Immature natural killer cell (primary cell): ENCODE measurements at regions not wholly inside any gene's neighbourhood (a gene's known extent, or its start where the extent isn't known, plus 50 kb on each side); places are given as distances from the start of the nearest gene placed in this dataset.
A peak's percentile ranks its signal among the peaks of the same experiment; 100 is the strongest.

Experiments used
- DNase-seq, 3 donors: peaks; one replicate each; pipeline ENCODE4 v3.0.0; 2022; ENCODE audit warnings: mixed read lengths in 1 of 3
- H3K27ac Mint-ChIP-seq, 6 donors: one replicate each; pipeline ENCODE4 v1.8.0; 2020; ENCODE audit warnings: mixed read lengths in 6 of 6, mild to moderate bottlenecking in 5 of 6, inconsistent platforms in 4 of 6, moderate library complexity in 3 of 6
- H3K27me3 Mint-ChIP-seq, 3 donors: one replicate each; pipeline ENCODE4 v1.8.0; 2020 to 2021; ENCODE audit warnings: low read depth in 3 of 3, mild to moderate bottlenecking in 3 of 3, mixed read lengths in 3 of 3, moderate library complexity in 3 of 3, inconsistent platforms in 1 of 3
- H3K36me3 Mint-ChIP-seq, 3 donors: one replicate each; pipeline ENCODE4 v1.8.0; 2020; ENCODE audit warnings: mixed read lengths in 3 of 3, inconsistent platforms in 2 of 3, mild to moderate bottlenecking in 2 of 3
- H3K4me1 Mint-ChIP-seq, 2 donors: one replicate each; pipeline ENCODE4 v1.8.0; 2020; ENCODE audit warnings: inconsistent platforms in 2 of 2, mild to moderate bottlenecking in 2 of 2, mixed read lengths in 2 of 2, moderate library complexity in 1 of 2
- H3K4me3 Mint-ChIP-seq, 5 donors: one replicate each; pipeline ENCODE4 v1.8.0; 2020; ENCODE audit warnings: mild to moderate bottlenecking in 5 of 5, mixed read lengths in 5 of 5, inconsistent platforms in 3 of 5, moderate library complexity in 3 of 5
- H3K9me3 Mint-ChIP-seq, 6 donors: one replicate each; pipeline ENCODE4 v1.8.0; 2020; ENCODE audit warnings: mild to moderate bottlenecking in 6 of 6, mixed read lengths in 6 of 6, inconsistent platforms in 4 of 6, moderate library complexity in 3 of 6

DNA sequence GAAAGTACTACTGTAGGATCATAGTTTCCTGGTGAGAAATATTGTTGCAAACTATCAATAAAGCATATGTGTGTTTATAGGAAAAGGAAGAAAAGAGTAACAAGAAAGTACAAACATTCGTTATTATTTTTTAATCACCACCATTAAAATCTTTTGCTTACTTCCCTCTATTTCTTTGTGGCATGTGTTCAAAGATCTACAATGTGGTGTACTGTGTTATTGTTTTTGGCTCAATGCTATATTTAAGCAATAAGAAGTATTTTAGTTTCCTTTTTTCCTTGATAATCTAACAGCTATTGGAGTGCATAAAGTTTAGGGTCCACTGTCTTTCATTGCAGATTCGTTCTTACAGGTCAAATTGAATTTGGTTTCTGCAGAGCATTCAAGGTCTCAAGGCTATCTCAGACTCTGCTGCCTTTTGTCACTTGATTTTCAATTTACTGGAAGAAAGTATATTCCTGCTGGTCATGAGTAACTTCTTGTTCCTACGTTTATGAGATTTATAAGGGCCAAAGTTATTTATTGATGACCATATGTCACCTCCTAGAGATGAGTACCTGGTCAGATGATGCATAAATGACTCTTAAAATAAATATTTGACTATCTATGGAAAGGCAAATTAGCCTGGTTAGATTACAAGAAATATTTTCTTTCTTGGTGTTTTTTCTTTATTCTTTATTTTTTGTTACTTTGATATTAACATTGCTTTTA, 323.0 kb downstream of the TMEM167A start:
- no peak for DNase-seq
- peaks cover 5 to 7% of the 10 kb centered on the region in 2 donors for H3K4me1 Mint-ChIP-seq
- no peaks in the 10 kb centered on the region for H3K27me3 Mint-ChIP-seq
- H3K36me3 Mint-ChIP-seq = no peaks in the 10 kb centered on the region
- H3K27ac Mint-ChIP-seq = no peak overlapping the region
- no peak overlapping the region for H3K4me3 Mint-ChIP-seq
- H3K9me3 Mint-ChIP-seq = peaks cover 0 to 5% (median 0%) of the 10 kb centered on the region in 6 donors

DNA sequence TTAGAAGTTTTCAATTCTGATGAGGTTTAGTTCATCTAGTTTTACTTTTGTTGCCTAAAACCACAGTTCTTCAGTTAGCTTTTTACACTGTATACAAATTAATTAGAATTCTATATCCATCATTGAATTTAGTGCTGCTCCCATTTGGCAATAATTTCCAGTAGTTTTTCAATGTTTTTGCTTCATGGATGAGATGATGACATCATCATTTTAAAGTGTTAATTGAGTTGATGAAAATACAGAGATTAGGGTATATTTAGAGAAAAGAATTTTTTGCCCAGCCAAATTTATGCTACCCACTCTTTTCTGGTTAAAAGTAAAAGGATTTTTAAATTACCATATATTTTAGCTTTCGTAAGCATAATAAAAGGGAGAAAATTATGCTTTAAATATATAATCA, 323.8 kb downstream of the TMEM167A start:
- peaks cover 13 to 15% of the 10 kb centered on the region in 2 donors for H3K4me1 Mint-ChIP-seq
- no peaks in the 10 kb centered on the region for H3K27me3 Mint-ChIP-seq
- no peak overlapping the region for H3K27ac Mint-ChIP-seq
- H3K4me3 Mint-ChIP-seq = no peak overlapping the region
- no peak for DNase-seq
- no peaks in the 10 kb centered on the region for H3K36me3 Mint-ChIP-seq
- H3K9me3 Mint-ChIP-seq = peaks cover 0 to 5% (median 0%) of the 10 kb centered on the region in 6 donors

DNA sequence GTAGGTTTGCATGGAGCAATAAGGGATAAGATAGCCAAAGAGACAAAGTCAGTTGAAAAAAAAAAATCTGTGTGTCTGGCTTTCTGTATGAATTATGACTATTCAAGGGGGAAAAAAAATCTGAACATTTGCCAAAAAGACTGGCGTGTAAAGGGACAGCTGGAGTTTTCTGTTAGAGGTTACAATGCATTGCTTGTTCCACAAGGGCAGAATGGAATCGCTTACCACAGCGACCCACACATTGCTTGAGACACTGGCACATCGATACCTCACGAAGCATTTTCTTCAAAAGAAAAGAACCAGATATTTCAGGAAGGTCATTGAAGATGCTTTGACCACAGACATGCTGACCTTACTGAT, 327.8 kb downstream of the TMEM167A start:
- H3K27me3 Mint-ChIP-seq = peaks cover 0 to 4% (median 0%) of the 10 kb centered on the region in 3 donors
- peaks cover 23 to 28% of the 10 kb centered on the region in 2 donors for H3K4me1 Mint-ChIP-seq
- H3K36me3 Mint-ChIP-seq = no peaks in the 10 kb centered on the region
- peak overlapping the region in 1 of 6 donors; percentile 10 for H3K27ac Mint-ChIP-seq
- no peak for DNase-seq
- H3K9me3 Mint-ChIP-seq = peaks cover 0 to 5% (median 0%) of the 10 kb centered on the region in 6 donors
- H3K4me3 Mint-ChIP-seq = peak overlapping the region in 2 of 5 donors; percentile 13 to 28

DNA sequence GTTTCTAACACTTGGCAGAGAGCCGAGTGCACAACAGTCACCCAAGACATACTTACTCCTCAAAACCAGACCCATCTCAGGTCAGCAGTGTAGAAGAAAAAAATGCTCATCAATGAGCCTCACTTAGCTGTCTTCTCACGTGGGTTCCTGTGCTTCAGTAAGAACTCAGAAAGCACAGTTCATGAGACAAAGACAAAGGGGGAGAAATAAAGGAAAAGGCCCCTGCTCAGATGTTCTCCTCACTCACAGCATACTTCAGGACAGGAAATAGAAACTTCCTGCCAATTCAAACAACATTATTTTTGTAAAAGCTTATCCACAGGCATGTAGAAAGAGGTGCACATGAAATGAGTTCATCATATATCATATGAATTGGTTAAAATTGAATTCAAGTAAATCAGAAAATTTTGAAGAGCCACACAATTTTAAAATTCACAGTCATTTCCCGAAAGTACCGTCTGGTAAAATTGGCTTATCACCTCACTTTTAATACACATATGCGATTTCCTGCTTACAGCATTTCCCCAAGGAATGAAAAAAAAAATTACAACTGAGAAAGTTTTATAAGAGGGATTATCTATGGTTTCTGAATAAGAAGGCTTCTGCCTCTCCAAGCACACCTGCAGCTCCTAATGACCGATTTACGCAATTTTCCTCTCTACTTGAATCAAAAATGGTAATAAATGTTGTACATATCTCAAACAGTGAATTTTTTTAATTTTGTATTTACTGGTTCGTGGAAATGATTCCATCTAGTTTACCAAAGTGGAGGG, 328.3 kb downstream of the TMEM167A start:
- peak overlapping the region in 4 of 5 donors; percentile 14 to 28 (median 20) for H3K4me3 Mint-ChIP-seq
- DNase-seq = peak in 1 of 3 donors; percentile 3
- peaks cover 0 to 5% (median 0%) of the 10 kb centered on the region in 6 donors for H3K9me3 Mint-ChIP-seq
- H3K36me3 Mint-ChIP-seq = no peaks in the 10 kb centered on the region
- H3K27ac Mint-ChIP-seq = peak overlapping the region in 2 of 6 donors; percentile 42 to 59
- H3K27me3 Mint-ChIP-seq = peaks cover 0 to 4% (median 0%) of the 10 kb centered on the region in 3 donors
- peaks cover 23 to 28% of the 10 kb centered on the region in 2 donors for H3K4me1 Mint-ChIP-seq

DNA sequence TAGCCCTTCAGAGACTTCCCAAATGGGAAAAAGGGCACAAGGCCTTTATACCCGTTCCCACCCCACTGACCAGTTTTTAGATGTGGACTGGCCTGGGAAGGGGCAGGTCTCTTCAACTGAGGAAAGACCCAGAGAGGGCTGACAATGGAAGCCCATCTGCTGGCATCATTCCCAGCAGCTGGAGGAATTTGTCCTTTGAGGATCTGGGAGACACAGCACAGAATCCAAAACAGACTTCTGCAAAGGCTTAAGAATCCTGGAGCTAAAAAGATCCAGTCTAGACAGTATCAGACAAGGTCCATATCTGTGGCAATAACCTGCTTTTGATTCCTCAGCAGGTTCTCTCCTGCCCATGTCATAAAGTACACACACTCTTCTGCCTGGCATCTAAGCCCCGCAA, 329.2 kb downstream of the TMEM167A start:
- no peak for DNase-seq
- no peaks in the 10 kb centered on the region for H3K36me3 Mint-ChIP-seq
- H3K27me3 Mint-ChIP-seq = peaks cover 0 to 4% (median 0%) of the 10 kb centered on the region in 3 donors
- H3K9me3 Mint-ChIP-seq = peaks cover 0 to 5% (median 0%) of the 10 kb centered on the region in 6 donors
- peaks cover 23 to 28% of the 10 kb centered on the region in 2 donors for H3K4me1 Mint-ChIP-seq
- peak overlapping the region in 1 of 6 donors; percentile 42 for H3K27ac Mint-ChIP-seq
- H3K4me3 Mint-ChIP-seq = peak overlapping the region in 1 of 5 donors; percentile 20

DNA sequence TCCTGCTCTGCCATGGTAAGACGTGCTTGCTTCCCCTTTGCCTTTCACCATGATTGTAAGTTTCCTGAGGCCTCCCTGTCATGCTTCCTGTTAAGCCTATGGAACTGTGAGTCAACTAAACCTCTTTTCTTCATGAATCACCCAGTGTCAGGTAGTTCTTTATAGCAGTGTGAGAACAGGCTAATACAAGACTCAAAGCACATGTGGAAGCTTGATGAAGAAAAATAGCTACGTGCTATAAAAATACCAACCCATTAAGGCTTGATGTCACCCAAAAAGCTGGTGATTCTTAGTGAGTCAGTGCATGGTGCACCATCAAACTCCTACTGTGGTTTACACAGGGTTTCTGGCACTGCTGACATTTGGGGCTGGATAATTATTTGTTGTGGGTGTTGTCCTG, 332.2 kb downstream of the TMEM167A start:
- Mint-ChIP-seq H3K27me3 (peaks cover 0 to 6% (median 0%) of the 10 kb centered on the region in 3 donors), H3K27ac (no peak overlapping the region), H3K36me3 (no peaks in the 10 kb centered on the region), H3K9me3 (no peaks in the 10 kb centered on the region), H3K4me3 (no peak overlapping the region), H3K4me1 (peaks cover 23 to 28% of the 10 kb centered on the region in 2 donors)
- no peak for DNase-seq

DNA sequence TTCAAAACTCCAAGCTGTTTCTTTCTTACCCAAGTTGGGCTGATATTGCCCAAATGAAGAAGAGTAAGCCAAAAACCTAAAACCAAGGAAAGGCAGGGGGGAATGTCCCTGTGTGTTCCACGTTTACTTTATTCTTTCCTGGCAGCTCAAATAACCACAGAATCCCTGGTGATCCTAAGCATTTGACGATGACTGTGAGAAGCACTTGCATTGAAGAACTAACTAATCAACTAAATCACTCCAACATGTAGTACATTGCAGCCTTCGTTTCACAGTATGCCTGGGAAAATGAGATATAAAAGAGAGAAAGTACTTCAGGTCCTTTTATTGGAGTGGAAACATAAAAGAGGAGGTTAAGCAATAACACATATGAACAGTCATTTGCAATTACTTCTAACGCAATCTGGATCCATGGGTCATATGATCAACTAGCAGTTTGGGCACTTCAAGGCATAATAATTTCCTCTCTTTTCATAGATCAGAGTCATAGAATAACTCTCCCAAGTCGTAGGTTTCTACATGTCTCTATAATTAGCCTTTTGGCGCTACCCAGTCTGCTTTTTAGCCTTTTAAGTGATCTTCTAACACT, 338.4 kb downstream of the TMEM167A start:
- DNase-seq = no peak
- H3K27ac Mint-ChIP-seq = no peak overlapping the region
- no peak overlapping the region for H3K4me3 Mint-ChIP-seq
- peaks cover 0 to 3% (median 1%) of the 10 kb centered on the region in 3 donors for H3K27me3 Mint-ChIP-seq
- H3K36me3 Mint-ChIP-seq = peaks cover 0 to 3% (median 0%) of the 10 kb centered on the region in 3 donors
- H3K9me3 Mint-ChIP-seq = no peaks in the 10 kb centered on the region
- peaks cover 6 to 19% of the 10 kb centered on the region in 2 donors for H3K4me1 Mint-ChIP-seq

DNA sequence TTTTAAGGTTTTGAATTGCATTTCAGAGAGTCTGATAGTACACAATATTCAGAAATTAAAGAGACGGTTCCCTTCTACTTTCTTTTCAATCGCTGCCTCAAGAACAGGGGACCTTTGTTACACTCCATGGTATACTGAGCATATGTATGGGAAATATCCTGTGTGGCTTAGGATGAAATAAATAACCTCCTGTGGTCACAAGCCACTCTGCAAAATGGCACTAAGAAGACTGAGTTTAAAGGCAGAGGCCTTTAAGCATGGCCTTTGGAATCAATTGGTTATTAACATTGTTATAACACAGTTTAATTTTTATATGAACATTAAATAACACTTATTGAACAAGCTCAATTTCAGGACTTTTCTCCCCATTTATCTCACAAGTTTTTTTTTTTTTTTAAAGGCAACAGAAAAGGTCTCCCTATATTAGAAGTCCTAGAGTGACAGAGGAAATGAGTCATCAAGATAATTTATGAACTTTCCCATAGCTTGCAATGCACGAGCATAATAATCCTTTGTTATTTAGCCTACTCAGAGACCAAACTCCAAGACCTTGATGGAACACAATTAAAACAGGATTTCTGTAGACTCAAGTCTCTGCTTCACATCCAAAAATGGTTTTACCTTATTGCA, 341.9 kb downstream of the TMEM167A start:
- H3K27ac Mint-ChIP-seq = no peak overlapping the region

DNA sequence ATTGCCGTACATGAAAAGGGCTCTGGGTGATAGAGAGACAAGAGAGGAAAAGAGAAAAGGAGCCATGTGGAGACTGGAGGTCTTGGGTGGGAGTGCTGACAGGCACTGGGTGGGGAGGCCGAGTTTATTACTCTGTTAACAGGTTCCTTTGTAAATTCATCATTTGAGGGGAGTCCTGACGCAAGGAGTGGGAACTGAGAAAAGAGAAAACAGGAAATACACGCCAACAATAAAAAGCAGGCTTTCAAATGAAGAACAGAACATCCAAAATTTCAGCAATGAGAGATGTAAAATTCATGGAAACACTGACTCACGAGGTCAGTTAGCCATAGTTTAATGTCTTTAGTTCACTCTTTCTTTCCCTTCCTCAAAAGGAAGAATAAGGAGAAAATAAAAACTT, 342.8 kb downstream of the TMEM167A start:
- no peak for DNase-seq
- Mint-ChIP-seq H3K4me1 (peaks cover 6 to 19% of the 10 kb centered on the region in 2 donors), H3K4me3 (no peak overlapping the region), H3K27me3 (peaks cover 0 to 1% (median 0%) of the 10 kb centered on the region in 3 donors), H3K36me3 (peaks cover 0 to 3% (median 0%) of the 10 kb centered on the region in 3 donors), H3K9me3 (no peaks in the 10 kb centered on the region), H3K27ac (no peak overlapping the region)

More for the DNA sequence above, 341.9 kb downstream of the TMEM167A start:
- H3K4me3 Mint-ChIP-seq = no peak overlapping the region
- H3K4me1 Mint-ChIP-seq = peaks cover 6 to 19% of the 10 kb centered on the region in 2 donors
- H3K9me3 Mint-ChIP-seq = no peaks in the 10 kb centered on the region
- H3K27me3 Mint-ChIP-seq = peaks cover 0 to 1% (median 0%) of the 10 kb centered on the region in 3 donors
- H3K36me3 Mint-ChIP-seq = peaks cover 0 to 3% (median 0%) of the 10 kb centered on the region in 3 donors
- DNase-seq = no peak

DNA sequence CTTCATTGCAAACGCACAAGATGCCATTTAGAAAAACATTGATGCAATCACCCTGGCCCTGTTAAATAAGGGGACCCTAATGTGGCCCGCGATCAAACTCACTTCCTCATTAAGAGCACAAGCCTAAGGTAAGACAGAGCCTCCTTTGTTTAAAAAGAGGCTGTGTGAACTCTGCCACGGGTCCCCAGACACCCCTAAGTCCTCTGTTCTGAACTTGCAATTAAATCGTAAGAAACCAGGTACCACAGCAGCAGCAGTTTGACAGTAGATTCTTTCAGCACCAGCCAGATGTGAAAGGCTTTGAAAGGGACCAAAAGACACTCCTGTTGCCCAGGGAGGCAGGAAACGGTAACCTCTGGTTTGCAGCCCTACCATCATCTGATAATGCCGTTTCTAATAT, 346.3 kb downstream of the TMEM167A start:
- no peak overlapping the region for H3K27ac Mint-ChIP-seq
- H3K4me3 Mint-ChIP-seq = no peak overlapping the region

DNA sequence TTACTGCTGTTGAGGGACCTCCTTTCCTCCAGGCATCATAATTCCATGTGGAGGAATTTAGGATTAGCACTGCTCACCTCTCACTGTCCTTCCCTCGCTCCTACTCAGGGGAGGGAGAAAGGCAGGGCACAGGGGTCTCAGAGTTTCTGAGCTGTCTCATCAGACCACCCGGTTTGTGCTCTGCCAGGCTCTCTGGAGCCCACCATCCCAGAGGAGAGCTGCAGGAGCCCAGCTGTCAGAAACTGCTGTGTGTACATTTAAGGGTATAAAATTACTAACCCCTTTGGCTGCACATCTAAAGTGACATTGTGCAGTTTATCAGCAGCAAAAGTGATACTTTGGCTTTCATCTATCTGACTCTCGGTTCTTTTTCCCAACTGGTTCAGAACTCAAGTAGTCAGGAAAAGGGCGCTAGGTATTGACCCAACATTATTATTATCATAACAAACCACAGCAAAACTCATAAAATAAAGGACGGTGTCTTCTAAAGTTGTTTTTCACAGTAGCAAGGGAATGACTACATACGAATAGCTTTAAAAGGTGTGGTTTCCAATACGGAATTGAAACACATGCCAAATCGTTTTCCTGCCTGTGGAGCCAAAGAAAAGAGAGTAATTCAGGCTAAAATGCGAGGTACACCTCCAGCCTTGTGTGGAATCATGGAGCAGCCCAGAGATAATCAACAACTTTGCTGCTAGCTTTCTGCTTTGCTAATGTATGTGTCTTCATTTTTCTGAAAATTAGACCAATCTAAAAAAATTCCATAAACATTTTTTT, 348.1 kb downstream of the TMEM167A start:
- H3K4me1 Mint-ChIP-seq = no peaks in the 10 kb centered on the region
- H3K9me3 Mint-ChIP-seq = no peaks in the 10 kb centered on the region
- no peak overlapping the region for H3K4me3 Mint-ChIP-seq
- no peak overlapping the region for H3K27ac Mint-ChIP-seq
- H3K27me3 Mint-ChIP-seq = peaks cover 0 to 2% (median 0%) of the 10 kb centered on the region in 3 donors
- H3K36me3 Mint-ChIP-seq = peaks cover 0 to 4% (median 3%) of the 10 kb centered on the region in 3 donors
- DNase-seq = no peak

More for the DNA sequence above, 346.3 kb downstream of the TMEM167A start:
- DNase-seq = no peak
- Mint-ChIP-seq H3K4me1 (peaks cover 3 to 13% of the 10 kb centered on the region in 2 donors), H3K27me3 (peaks cover 0 to 3% (median 0%) of the 10 kb centered on the region in 3 donors), H3K9me3 (no peaks in the 10 kb centered on the region), H3K36me3 (peaks cover 0 to 3% (median 0%) of the 10 kb centered on the region in 3 donors)

DNA sequence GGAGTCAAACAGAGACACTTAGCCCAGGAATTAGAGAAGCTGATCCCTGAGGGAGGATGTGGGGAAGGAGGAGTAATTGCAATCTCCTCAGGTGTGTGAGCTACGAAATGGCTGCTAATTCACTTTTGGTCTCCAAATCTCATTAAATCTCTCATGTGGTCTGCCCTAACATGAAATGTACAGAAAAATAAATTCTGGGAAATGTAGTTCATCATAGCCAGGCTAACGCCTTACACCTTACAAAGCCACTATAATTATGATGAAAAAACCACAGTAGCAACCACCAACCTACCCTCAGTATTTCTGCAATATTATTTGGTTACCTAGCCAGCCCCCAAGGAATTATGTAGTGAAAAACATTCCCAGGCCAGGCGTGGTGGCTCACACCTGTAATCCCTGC, 354.0 kb downstream of the TMEM167A start:
- H3K36me3 Mint-ChIP-seq = peaks cover 0 to 6% (median 3%) of the 10 kb centered on the region in 3 donors
- no peak overlapping the region for H3K27ac Mint-ChIP-seq
- DNase-seq = no peak

DNA sequence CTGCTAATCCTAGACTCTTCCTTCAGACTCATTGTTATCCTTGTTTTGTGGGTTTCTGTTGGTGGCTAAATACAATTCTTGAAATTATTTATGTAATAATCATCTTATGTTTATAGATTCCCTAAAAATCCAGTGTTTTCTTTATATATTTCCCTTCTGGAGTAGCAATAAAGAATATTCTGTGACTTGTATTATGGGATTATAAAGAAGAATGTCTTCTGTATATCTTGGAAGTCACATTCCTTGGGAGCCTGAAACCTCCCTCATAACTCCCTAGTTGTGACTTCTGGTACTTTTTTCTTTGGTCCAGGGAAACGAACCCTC, 356.1 kb downstream of the TMEM167A start:
- Mint-ChIP-seq H3K4me3 (no peak overlapping the region), H3K4me1 (peaks cover 10 to 19% of the 10 kb centered on the region in 2 donors), H3K9me3 (peaks cover 0 to 2% (median 0%) of the 10 kb centered on the region in 6 donors), H3K36me3 (peaks cover 0 to 6% (median 0%) of the 10 kb centered on the region in 3 donors), H3K27me3 (peaks cover 0 to 3% (median 2%) of the 10 kb centered on the region in 3 donors), H3K27ac (no peak overlapping the region)
- no peak for DNase-seq

More for the DNA sequence above, 354.0 kb downstream of the TMEM167A start:
- peaks cover 0 to 4% (median 2%) of the 10 kb centered on the region in 3 donors for H3K27me3 Mint-ChIP-seq
- peaks cover 0 to 2% (median 0%) of the 10 kb centered on the region in 6 donors for H3K9me3 Mint-ChIP-seq
- peaks cover 7 to 12% of the 10 kb centered on the region in 2 donors for H3K4me1 Mint-ChIP-seq
- no peak overlapping the region for H3K4me3 Mint-ChIP-seq
